OCI-LY3 (cell line): ENCODE measurements at regions not wholly inside any gene's neighbourhood (a gene's known extent, or its start where the extent isn't known, plus 50 kb on each side); places are given as distances from the start of the nearest gene placed in this dataset.

Experiments used
- H2AFZ ChIP-seq: fragments of 200-600, 300-600 bp; shearing (Covaris generic); 2 replicates; pipeline ENCODE4 v1.6.0; 2014; ENCODE audit warnings: antibody characterized with exemption, low read depth, low read length
- H3K27ac ChIP-seq: fragments of 200-600, 300-600 bp; sonication (generic); 2 replicates; pipeline ENCODE4 v1.5.1; 2014; ENCODE audit warnings: mild to moderate bottlenecking, low read length, moderate library complexity, mixed read lengths
- H3K27me3 ChIP-seq: fragments of 200-600, 300-600 bp; sonication (generic); 2 replicates; pipeline ENCODE4 v1.6.1; 2014; ENCODE audit warnings: low read depth, low read length, mixed read lengths
- H3K36me3 ChIP-seq: fragments of 200-600, 300-600 bp; sonication (generic); replicated peaks from 2 replicates; pipeline ENCODE3; 2014; ENCODE audit warnings: low read depth, low read length, mixed read lengths
- H3K4me1 ChIP-seq: fragments of 300-600, 200-600 bp; sonication (generic); 2 replicates; pipeline ENCODE4 v1.6.1; 2014; ENCODE audit warnings: low read length, mixed read lengths
- H3K4me2 ChIP-seq: fragments of 200-600, 300-600 bp; sonication (generic); 2 replicates; pipeline ENCODE4 v1.6.1; 2014; ENCODE audit warnings: low read length, mixed read lengths
- H3K4me3 ChIP-seq: fragments of 300-600, 200-600 bp; sonication (generic); 2 replicates; pipeline ENCODE4 v1.5.1; 2014; ENCODE audit warnings: antibody characterized with exemption, mild to moderate bottlenecking, low read length, moderate library complexity
- H3K79me2 ChIP-seq: fragments of 300-600, 200-600 bp; shearing (Covaris generic); 2 replicates; pipeline ENCODE4 v1.6.1; 2014; ENCODE audit warnings: mild to moderate bottlenecking, low read length, mixed read lengths
- H3K9ac ChIP-seq: fragments of 300-600, 200-600 bp; shearing (Covaris generic); 2 replicates; pipeline ENCODE4 v1.6.0; 2014; ENCODE audit warnings: mild to moderate bottlenecking, low read length, moderate library complexity
- H3K9me3 ChIP-seq: fragments of 200-600, 300-600 bp; shearing (Covaris generic); 2 replicates; pipeline ENCODE4 v1.6.1; 2014; ENCODE audit warnings: low read length, mixed read lengths; ENCODE audit not compliant: insufficient read depth
- H4K20me1 ChIP-seq: fragments of 200-600, 300-600 bp; sonication (generic); 2 replicates; pipeline ENCODE4 v1.6.1; 2016; ENCODE audit warnings: low read length, mixed read lengths; ENCODE audit not compliant: insufficient read depth
- CTCF ChIP-seq: fragments of 200-600, 300-600 bp; sonication (generic); IDR thresholded peaks from 2 replicates; pipeline ENCODE4 v1.5.1; 2014; ENCODE audit warnings: antibody characterized with exemption, low read length, low read depth
- EZH2phosphoT487 ChIP-seq: fragments of 200-600 bp; shearing (Covaris generic); IDR thresholded peaks from 2 replicates; pipeline ENCODE4 v1.6.1; 2018; ENCODE audit warnings: antibody characterized with exemption, mixed run types, low read depth

DNA sequence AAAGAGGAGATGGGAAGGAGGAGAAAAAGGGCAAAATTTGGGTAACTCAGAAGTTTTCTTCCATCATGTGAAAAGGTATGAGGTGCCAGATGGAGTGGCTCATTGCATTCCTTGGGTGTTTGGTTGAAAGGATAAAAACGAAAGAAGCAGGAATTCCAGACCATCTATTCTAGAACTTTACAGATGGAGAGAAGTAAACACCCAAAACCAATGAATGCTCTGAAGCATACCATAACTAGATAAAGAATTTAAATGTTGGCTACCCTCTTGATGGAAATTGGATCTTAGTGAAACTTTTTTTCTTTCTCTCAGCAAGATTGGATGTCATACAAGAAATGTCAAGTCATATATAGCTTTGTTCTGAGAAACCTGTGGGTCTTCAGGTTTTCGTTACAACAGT, 175.6 kb upstream of the FAR2 start:
- TF ChIP-seq EZH2phosphoT487, result no peak
- no peak for TF ChIP-seq CTCF
- no peak overlapping the region for H3K27ac ChIP-seq

GRCh38 chr12:28974166-28974565, 174.9 kb upstream of the FAR2 start:
- H2AFZ ChIP-seq, result no peak overlapping the region
- H3K9ac ChIP-seq, result no peak overlapping the region
- H3K27ac ChIP-seq, result peak overlapping the region; percentile 74
- no peaks in the 10 kb centered on the region for H3K27me3 ChIP-seq
- H3K79me2 ChIP-seq, result no peaks in the 10 kb centered on the region
- H3K4me2 ChIP-seq, result peak overlapping the region; percentile 72
- H3K4me3 ChIP-seq, result peak overlapping the region; percentile 33
- no peaks in the 10 kb centered on the region for H4K20me1 ChIP-seq
- no peaks in the 10 kb centered on the region for H3K36me3 ChIP-seq
- TF ChIP-seq EZH2phosphoT487 (no peak), CTCF (no peak)
- peaks cover 32% of the 10 kb centered on the region for H3K4me1 ChIP-seq
- H3K9me3 ChIP-seq, result no peaks in the 10 kb centered on the region

More for the DNA sequence above, 175.6 kb upstream of the FAR2 start:
- no peak overlapping the region for H3K4me3 ChIP-seq
- no peaks in the 10 kb centered on the region for H4K20me1 ChIP-seq
- H2AFZ ChIP-seq, result no peak overlapping the region
- peak overlapping the region; percentile 72 for H3K4me2 ChIP-seq
- no peaks in the 10 kb centered on the region for H3K79me2 ChIP-seq
- no peaks in the 10 kb centered on the region for H3K27me3 ChIP-seq
- H3K9me3 ChIP-seq, result no peaks in the 10 kb centered on the region
- H3K4me1 ChIP-seq, result peaks cover 32% of the 10 kb centered on the region
- H3K9ac ChIP-seq, result no peak overlapping the region
- H3K36me3 ChIP-seq, result no peaks in the 10 kb centered on the region

DNA sequence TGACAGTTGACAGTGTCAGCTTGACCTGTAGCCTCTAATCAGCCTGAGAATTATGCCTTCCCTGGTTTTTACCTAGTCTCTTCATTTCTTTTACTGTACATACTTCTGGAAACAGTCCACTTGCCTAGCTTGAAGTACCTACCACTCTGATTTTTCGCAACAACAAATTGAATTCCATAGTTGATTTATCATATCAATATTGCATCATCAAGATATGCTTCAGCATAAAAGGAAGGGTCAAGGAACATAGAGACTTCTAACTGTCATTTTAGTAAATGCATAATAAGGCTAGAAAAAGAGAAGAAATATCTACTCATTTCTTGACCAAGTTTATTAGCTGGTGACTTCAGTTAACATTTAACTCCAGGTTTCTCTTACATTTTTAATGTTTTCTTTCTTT, 174.2 kb upstream of the FAR2 start:
- Histone ChIP-seq H3K4me3 (peak overlapping the region; percentile 33), H3K27ac (peak overlapping the region; percentile 74), H3K9ac (peak overlapping the region; percentile 51), H3K27me3 (no peaks in the 10 kb centered on the region), H3K36me3 (no peaks in the 10 kb centered on the region), H3K79me2 (no peaks in the 10 kb centered on the region), H2AFZ (no peak overlapping the region), H3K4me1 (peaks cover 32% of the 10 kb centered on the region), H4K20me1 (no peaks in the 10 kb centered on the region), H3K4me2 (peak overlapping the region; percentile 72), H3K9me3 (no peaks in the 10 kb centered on the region)
- TF ChIP-seq CTCF (no peak), EZH2phosphoT487 (no peak)

GRCh38 chr12:28975564-28976340, 173.3 kb upstream of the FAR2 start:
- Histone ChIP-seq H4K20me1 (no peaks in the 10 kb centered on the region), H3K9ac (no peak overlapping the region), H3K4me1 (peaks cover 32% of the 10 kb centered on the region), H3K4me3 (peak overlapping the region; percentile 33), H3K79me2 (no peaks in the 10 kb centered on the region), H3K36me3 (no peaks in the 10 kb centered on the region), H2AFZ (no peak overlapping the region), H3K4me2 (peak overlapping the region; percentile 72), H3K9me3 (no peaks in the 10 kb centered on the region), H3K27ac (peak overlapping the region; percentile 74), H3K27me3 (no peaks in the 10 kb centered on the region)
- TF ChIP-seq CTCF (no peak), EZH2phosphoT487 (no peak)
